Peyer's patch (tissue), 4 donors: ENCODE measurements at regions not wholly inside any gene's neighbourhood (a gene's known extent, or its start where the extent isn't known, plus 50 kb on each side); places are given as distances from the start of the nearest gene placed in this dataset.

ENCODE experiments used
- DNase-seq, 3 donors: peaks; one replicate each; pipeline ENCODE4 v3.0.0-alpha.2; 2017 to 2019
- H3K27ac ChIP-seq, 4 donors: fragments of 200-600 bp; sonication (generic); one replicate each; pipeline ENCODE4 v1.5.1; 2016 to 2019
- H3K27me3 ChIP-seq, 2 donors: fragments of 200-600 bp; sonication (generic); one replicate each; pipeline ENCODE4 v1.5.1; 2019
- H3K36me3 ChIP-seq, 3 donors: fragments of 200-600 bp; sonication (generic); one replicate each; pipeline ENCODE4 v1.5.1; 2016 to 2019
- H3K4me1 ChIP-seq, 4 donors: fragments of 200-600 bp; sonication (generic); one replicate each; pipeline ENCODE4 v1.5.1; 2016 to 2019
- H3K4me3 ChIP-seq, 4 donors: fragments of 200-600 bp; sonication (generic); 1 replicate in 3 of 4; 2 replicates in 1 of 4; pipeline ENCODE4 v1.5.1; 2016 to 2019; ENCODE audit warnings: mild to moderate bottlenecking in 1 of 4
- H3K9me3 ChIP-seq, 4 donors: fragments of 200-600 bp; sonication (generic); one replicate each; pipeline ENCODE4 v1.5.1; 2016 to 2019; ENCODE audit warnings: mild to moderate bottlenecking in 1 of 4
- CTCF ChIP-seq, 6 experiments: fragments of 450-650 bp in 4 of 6; fragments of 200-600 bp in 2 of 6; sonication (generic) in 1 of 6; IDR thresholded peaks; one replicate each; pipeline ENCODE4 v1.5.1; 2017 to 2019; ENCODE audit warnings: antibody characterized with exemption in 6 of 6, mild to moderate bottlenecking in 3 of 6, moderate library complexity in 1 of 6
- POLR2A ChIP-seq, 2 donors: fragments of 450-650 bp; IDR thresholded peaks; one replicate each; pipeline ENCODE4 v1.5.1; 2017; ENCODE audit warnings: antibody characterized with exemption in 2 of 2, mild to moderate bottlenecking in 2 of 2, moderate library complexity in 2 of 2

DNA sequence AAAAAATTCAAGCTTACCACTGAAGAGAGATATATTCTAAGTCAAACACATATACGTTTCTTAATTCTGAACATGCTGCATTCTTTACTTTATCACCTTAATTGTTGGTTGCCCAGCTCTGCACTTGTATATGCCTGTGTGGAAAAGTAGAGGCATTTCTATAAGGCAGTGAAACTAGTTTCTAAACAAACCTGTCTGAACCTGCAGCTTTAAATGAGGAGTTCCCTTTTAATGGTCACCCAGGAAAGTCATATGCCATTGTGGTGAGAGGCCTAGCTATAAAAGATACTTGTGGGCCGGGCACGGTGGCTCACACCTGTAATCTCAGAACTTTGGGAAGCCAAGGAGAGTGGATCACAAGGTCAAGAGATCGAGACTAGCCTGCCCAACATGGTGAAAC is 147.4 kb upstream of the RXFP1 start:
- DNase-seq = no peak

GRCh38 chr4:158376106-158376840 is 145.4 kb upstream of the RXFP1 start:
- Histone ChIP-seq H3K36me3 (no peaks in the 10 kb centered on the region), H3K27me3 (no peaks in the 10 kb centered on the region), H3K9me3 (no peaks in the 10 kb centered on the region), H3K27ac (no peak overlapping the region), H3K4me3 (no peak overlapping the region), H3K4me1 (no peaks in the 10 kb centered on the region)
- no peak for DNase-seq
- TF ChIP-seq CTCF (IDR thresholded peaks at IDR 0.05) (no peak), POLR2A (IDR thresholded peaks at IDR 0.05) (no peak)

More for the DNA sequence above, 147.4 kb upstream of the RXFP1 start:
- H3K4me3 ChIP-seq = no peak overlapping the region
- TF ChIP-seq POLR2A (IDR thresholded peaks at IDR 0.05) = no peak
- TF ChIP-seq CTCF (IDR thresholded peaks at IDR 0.05) = no peak
- H3K27me3 ChIP-seq = no peaks in the 10 kb centered on the region
- H3K36me3 ChIP-seq = no peaks in the 10 kb centered on the region
- no peaks in the 10 kb centered on the region for H3K4me1 ChIP-seq
- H3K9me3 ChIP-seq = no peaks in the 10 kb centered on the region
- H3K27ac ChIP-seq = no peak overlapping the region

DNA sequence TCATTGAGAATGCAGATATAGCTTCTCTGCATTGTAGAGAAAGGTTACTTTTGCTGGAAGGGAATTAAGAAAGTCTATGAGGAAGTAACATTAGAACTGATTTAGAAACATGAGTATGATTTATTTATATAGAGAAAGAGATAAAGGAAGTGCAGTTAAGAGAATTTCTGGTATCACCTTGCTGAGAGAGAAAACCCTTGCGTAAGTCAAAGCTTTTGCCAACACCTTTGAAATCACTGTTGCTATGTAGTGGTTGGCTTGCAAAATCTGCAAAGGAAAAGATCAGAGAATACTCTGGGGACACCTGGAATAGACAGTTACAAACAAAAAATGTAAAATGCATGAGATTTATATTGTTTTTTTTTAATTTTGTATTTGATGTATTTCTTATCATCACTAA is 137.3 kb upstream of the RXFP1 start:
- no peak for TF ChIP-seq POLR2A (IDR thresholded peaks at IDR 0.05)
- no peak for TF ChIP-seq CTCF (IDR thresholded peaks at IDR 0.05)

GRCh38 chr4:158395343-158395742 is 126.3 kb upstream of the RXFP1 start:
- no peaks in the 10 kb centered on the region for H3K9me3 ChIP-seq
- no peaks in the 10 kb centered on the region for H3K4me1 ChIP-seq
- TF ChIP-seq POLR2A (IDR thresholded peaks at IDR 0.05) (no peak), CTCF (IDR thresholded peaks at IDR 0.05) (no peak)
- H3K36me3 ChIP-seq = no peaks in the 10 kb centered on the region
- no peak overlapping the region for H3K4me3 ChIP-seq
- no peak for DNase-seq
- H3K27ac ChIP-seq = no peak overlapping the region
- H3K27me3 ChIP-seq = no peaks in the 10 kb centered on the region

More for the DNA sequence above, 137.3 kb upstream of the RXFP1 start:
- H3K27me3 ChIP-seq = no peaks in the 10 kb centered on the region
- H3K4me1 ChIP-seq = no peaks in the 10 kb centered on the region
- DNase-seq = no peak
- no peak overlapping the region for H3K27ac ChIP-seq
- no peaks in the 10 kb centered on the region for H3K9me3 ChIP-seq
- no peaks in the 10 kb centered on the region for H3K36me3 ChIP-seq
- H3K4me3 ChIP-seq = no peak overlapping the region

DNA sequence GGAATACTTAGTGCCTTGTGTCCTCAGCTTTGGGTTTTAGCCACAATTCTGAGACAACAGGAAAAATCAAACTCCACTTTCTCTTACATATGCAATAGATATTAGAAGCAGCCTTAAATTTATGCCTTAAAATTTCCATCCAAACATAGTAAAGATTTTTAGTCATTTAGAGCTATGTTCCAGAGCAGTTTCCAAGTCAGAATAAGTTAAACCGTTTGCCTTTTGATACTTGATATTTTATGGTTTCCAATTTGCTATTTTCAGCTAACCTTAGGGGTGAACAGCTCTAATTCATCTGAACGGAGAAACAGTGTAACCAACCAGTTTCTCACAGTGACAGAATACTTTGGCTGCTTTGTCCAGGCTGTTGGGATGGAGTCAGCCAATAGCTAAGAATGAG is 125.8 kb upstream of the RXFP1 start:
- Histone ChIP-seq H3K9me3 (no peaks in the 10 kb centered on the region), H3K27ac (no peak overlapping the region), H3K4me3 (no peak overlapping the region), H3K27me3 (no peaks in the 10 kb centered on the region), H3K4me1 (no peaks in the 10 kb centered on the region), H3K36me3 (no peaks in the 10 kb centered on the region)
- DNase-seq = no peak
- TF ChIP-seq CTCF (IDR thresholded peaks at IDR 0.05) (no peak), POLR2A (IDR thresholded peaks at IDR 0.05) (no peak)
